T-helper 22 cell (primary cell): ENCODE measurements at regions not wholly inside any gene's neighbourhood (a gene's known extent, or its start where the extent isn't known, plus 50 kb on each side); places are given as distances from the start of the nearest gene placed in this dataset.

Experiments used
- DNase-seq: peaks from one replicate; pipeline ENCODE4 v3.0.0-alpha.2; 2020; ENCODE audit warnings: low read depth

GRCh38 chr11:113634940-113635575, 71.0 kb downstream of the TMPRSS5 start:
- no peak for DNase-seq

- DNase-seq = no peak
These were observed 73.1 kb downstream of the TMPRSS5 start for GRCh38 chr11:113632981-113633380.

GRCh38 chr11:113629562-113629961, 76.5 kb downstream of the TMPRSS5 start:
- DNase-seq = no peak

GRCh38 chr11:113628912-113629311, 77.2 kb downstream of the TMPRSS5 start:
- no peak for DNase-seq

GRCh38 chr11:113627946-113628345, 78.2 kb downstream of the TMPRSS5 start:
- DNase-seq = no peak

GRCh38 chr11:113627297-113627696, 78.8 kb downstream of the TMPRSS5 start:
- no peak for DNase-seq

- no peak for DNase-seq
These were observed 79.4 kb downstream of the TMPRSS5 start for GRCh38 chr11:113626736-113627135.

GRCh38 chr11:113623114-113623513, 83.0 kb downstream of the TMPRSS5 start:
- DNase-seq = no peak

GRCh38 chr11:113618360-113618759, 87.7 kb downstream of the TMPRSS5 start:
- no peak for DNase-seq

GRCh38 chr11:113615773-113616172, 90.3 kb downstream of the TMPRSS5 start:
- DNase-seq = no peak

- DNase-seq = no peak
These were observed 91.0 kb downstream of the TMPRSS5 start for GRCh38 chr11:113615098-113615497.

- no peak for DNase-seq
These were observed 92.0 kb downstream of the TMPRSS5 start for GRCh38 chr11:113614097-113614496.

- DNase-seq = no peak
These were observed 92.5 kb downstream of the TMPRSS5 start for GRCh38 chr11:113613619-113614018.

GRCh38 chr11:113604186-113604585, 101.9 kb downstream of the TMPRSS5 start:
- no peak for DNase-seq

- DNase-seq = no peak
These were observed 102.6 kb downstream of the TMPRSS5 start for GRCh38 chr11:113603277-113604059.

- no peak for DNase-seq
These were observed 103.6 kb downstream of the TMPRSS5 start for GRCh38 chr11:113602483-113602882.

GRCh38 chr11:113596658-113597057, 109.5 kb downstream of the TMPRSS5 start:
- DNase-seq = no peak

- DNase-seq = no peak
These were observed 110.1 kb downstream of the TMPRSS5 start for GRCh38 chr11:113595810-113596594.

- DNase-seq = no peak
These were observed 112.3 kb downstream of the TMPRSS5 start for GRCh38 chr11:113593698-113594308.

- DNase-seq = no peak
These were observed 115.0 kb downstream of the TMPRSS5 start for GRCh38 chr11:113591117-113591516.

GRCh38 chr11:113587308-113587739, 112.1 kb upstream of the DRD2 start:
- DNase-seq = no peak

GRCh38 chr11:113584371-113584770, 109.2 kb upstream of the DRD2 start:
- no peak for DNase-seq
